ENCODE measurements at regions not wholly inside any gene's neighbourhood (a gene's known extent, or its start where the extent isn't known, plus 50 kb on each side); places are given as distances from the start of the nearest gene placed in this dataset.
"Not testable (repeated sequence)": the region's sequence is repeated elsewhere in the genome, so short reads cannot be mapped to it uniquely, and the experiment has no call there.

DNA sequence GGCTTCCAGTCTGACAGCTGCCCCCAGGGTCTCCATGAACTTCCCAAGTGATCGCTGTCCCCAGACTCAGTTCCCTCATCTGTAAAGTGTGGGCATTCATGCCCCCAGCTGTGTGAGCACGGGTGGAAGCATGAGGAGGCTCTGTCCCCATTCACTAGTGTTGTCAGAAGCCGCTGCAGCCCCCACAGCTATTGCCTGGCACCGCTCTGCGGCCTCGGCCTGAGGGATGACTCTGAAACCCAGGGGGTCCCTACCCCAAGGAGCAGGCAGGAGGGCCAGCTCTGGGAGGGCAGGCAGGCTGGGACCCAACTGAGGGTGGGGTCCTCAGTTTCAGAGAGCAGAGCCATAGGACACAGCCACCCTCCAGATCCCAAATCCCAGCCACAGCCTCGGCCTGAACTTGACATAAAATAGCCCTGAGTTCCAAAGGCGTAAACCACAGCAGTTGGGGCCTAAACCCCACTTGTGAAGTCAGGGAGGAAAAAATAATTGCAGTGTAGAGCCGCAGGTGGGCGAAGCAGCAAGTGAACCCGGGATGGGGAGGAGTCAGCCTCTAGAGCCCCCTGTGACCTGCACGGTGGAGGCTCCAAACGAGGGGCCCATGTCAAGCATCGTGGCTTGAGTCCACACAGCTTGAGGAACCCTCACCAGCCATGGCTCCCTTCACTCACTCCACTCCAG, 66.0 kb upstream of the ADAMTS2 start:
- DNase-seq (ENCODE audit: low spot score) (peak; percentile 41), ATAC-seq (no peak)

DNA sequence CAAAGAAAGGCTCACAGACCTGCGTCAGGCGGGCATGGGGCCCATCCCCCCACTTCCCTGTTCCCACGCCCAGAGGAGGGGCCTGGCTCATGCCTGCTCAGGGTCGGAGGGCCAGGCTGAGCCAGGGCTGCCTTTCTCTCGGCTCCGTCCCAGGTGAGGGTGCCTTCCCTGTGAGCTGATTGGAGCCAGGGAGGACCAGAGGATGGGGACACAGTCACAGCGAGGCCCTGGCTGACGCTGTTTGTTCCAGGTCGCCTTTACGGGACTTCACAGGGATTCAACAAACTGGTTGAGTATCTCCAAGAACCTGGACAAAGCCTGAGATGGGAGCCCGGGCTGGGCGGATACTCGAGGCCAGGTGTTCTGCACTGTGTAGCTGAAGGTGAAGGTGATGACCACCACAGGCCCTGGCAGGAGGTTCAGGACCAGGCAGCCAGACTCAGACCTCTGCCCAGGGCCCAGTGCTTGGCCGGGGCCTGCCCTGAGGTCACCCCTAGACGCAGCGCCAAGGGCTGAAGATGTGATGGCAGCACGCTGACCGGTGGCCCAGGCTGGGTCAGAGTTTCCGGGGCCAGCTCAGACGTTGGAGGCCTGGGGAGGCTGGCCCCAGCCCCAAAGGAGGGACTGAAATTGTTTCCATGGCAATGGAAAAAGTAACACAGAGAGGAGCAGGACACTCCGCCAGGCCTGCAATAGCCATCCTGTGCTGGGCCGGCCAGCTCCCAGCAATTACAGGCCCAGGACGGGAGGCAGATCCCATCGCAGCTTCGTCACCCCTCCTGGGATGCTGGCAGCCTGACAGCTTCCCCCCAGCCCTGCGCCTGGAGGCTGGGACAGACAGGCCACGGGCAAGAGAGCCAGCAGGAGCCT, 65.3 kb upstream of the ADAMTS2 start:
- ATAC-seq (no peak), DNase-seq (ENCODE audit: low spot score) (peak; percentile 43)

DNA sequence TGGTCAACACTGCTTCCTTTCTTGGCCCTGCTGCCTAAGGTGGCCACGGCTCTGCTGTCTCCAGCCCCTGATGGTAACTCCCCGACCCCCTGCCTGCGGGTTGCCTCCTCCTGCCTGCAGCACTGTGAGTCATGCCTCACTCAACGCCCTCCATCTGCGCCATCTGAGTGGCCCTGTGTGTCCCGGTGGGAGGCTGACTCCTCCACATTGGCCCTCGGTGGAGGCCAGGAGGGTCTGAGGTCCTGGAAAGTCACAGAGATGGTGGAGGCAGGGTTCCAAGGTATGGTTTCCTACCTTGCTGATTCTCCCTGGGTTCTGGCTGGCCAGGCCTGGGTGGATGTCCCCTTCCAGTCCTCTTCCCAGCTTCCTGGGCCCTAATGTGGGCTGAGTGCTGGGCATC, 64.5 kb upstream of the ADAMTS2 start:
- no peak for ATAC-seq
- peak; percentile 33 for DNase-seq (ENCODE audit: low spot score)

DNA sequence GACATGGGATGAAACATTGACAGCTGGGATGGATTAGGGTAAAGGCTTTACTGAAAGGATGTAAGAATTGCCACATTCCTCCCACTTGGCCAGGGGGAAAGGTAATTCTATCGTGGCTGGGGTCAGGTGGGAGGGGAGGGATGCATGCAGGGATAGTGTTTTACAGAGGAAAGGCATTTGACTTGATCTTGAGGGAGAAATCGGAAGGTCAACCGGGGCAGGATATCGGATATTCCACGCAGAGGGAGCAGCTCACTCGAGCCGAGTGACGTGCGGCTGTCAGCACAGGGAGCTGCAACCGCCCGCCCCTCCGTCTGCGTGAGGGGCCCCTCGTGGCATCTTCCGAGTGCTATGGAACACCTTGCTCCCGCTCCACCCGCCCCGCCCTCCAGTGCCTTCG, 63.4 kb upstream of the ADAMTS2 start:
- no peak for ATAC-seq

DNA sequence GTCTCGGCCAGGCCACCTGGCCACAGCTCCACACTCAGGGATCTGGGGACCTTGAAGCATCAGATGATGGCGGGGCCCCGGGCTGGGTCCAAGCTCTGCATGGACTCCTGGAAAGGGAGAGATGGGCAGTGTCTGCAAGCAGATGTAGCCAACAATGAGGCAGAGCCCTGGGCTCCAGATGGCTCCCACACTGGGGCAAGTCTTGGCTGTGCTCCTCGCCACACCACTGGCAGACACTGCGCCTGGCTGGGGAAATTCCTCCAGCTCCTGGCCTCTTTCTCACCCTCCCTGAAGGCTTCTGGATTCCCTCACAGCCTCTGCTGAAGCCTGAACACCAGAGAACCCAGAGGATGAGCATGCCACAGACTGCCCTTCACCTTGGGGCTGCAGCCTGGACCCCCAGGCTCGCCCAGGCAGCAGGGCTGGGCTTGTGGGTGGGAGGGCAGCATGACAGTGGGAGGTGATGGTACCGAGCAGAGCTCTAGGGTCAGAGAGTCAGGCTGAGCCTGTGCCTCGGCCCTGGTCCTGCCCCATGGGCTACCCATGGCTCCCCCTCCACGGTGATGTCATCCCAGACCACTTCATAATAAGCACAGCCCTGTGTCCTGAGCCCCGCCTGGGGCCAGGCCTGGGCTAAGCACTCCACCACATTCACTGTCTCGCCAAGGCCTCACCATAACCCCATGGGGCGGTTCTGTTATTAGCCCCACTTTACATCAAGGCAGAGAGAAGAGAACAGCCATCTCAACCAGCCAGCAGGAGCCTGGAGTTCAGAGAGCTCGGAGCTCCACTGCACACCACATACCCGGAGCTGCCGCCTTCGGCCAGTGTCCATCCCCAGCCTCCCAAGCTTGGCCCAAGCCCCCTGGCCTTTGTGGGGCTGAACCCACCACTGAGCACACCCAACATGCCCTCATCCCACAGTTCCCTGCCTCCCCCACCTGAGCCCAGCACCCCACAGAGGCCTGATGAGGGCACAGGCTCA, 62.2 kb upstream of the ADAMTS2 start:
- no peak for ATAC-seq
- peak; percentile 40 for DNase-seq (ENCODE audit: low spot score)

More for the DNA sequence above, 63.4 kb upstream of the ADAMTS2 start:
- no peak for DNase-seq (ENCODE audit: low spot score)

DNA sequence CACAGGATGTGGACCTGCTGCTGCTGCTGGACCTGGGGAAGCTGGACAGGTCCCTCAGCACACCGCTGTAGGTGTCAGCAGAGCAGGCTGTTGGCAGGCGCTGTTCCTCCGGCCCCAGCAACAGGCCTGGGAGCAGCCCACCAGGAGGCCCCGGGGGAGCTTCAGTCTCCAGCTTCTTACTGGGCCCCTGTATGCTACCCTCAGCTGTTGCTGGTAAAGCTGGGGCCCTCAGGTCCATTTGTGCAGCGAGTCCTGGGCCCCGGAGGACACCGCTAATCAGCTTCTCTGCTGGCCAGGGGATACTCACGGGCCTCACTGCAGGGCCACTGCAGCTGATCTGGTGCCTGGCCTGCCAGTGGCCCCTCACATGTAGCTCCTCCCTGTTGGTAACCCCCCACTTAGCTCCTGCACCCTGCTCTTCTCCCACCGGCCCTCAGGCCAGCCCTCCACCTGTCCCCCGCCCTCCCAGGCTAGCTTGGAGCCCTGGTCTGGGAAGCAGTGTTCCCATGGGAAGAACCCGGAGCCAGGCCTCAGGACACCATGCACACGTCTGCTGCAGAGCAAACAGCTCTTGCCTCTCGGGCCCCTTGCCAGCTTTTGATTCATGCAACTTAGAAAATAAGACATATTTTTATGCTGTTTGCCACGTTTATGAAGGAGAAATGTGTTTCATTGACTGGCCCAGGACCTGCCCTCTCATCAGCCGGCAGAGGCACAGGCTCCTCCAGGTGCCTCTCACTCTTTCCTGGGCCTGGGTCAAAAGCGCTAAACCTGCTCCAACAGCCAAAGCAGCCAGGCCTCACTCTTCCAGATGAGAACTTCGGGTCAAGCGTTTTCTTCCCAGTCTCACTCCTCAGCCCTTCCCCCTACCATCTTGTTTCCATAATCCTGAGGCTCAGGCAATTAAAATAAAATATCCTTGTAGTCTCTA, 61.0 kb upstream of the ADAMTS2 start:
- DNase-seq (ENCODE audit: low spot score) = peak; percentile 41
- no peak for ATAC-seq

DNA sequence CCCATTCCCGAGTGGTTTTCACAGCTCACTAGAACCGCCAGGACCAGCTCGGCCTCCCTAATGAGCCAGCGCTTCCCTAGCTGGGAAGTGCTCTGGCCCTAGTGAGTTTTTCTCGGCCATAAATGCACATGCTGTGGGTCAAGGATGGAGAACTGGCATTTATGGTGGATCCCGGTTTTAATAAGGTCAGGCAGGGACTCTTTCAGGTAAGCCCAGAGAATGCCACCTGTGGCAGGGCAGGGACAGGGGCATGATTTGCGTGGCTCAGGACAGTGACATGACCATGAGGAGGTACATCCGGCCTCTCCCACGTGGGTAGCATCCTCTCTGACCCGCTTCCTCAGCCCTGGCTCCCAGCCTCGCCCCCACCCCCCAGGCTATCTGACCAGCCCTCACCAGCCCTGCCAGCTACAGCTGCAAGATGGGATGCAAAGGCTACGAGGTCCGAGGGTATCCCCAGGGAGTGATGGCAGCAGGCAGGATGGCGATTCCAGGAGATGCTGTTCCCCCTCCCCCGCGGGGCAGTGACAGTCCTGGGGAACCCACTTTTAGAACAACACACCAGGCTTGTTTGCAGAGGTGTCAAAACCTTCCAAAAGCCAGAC, 60.3 kb upstream of the ADAMTS2 start:
- DNase-seq (ENCODE audit: low spot score) (peak; percentile 30), ATAC-seq (no peak)

DNA sequence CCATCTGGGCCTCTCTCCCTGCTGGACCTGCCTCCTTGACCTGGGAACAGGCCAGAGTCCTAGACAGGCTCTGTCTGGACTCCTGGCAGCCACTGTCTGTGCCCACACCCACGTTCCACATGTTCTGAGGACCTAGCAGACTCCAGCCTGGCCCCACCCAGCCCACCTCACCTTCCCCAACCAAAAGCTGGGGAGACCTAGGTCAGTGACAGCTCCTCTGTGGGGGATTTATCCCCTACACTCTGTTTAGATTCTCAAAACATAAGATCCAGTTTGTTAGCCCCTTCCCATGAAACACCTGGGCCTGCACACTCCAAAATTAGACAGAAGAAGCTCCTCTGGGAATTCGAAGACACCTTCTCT, 59.8 kb upstream of the ADAMTS2 start:
- DNase-seq (ENCODE audit: low spot score) (no peak), ATAC-seq (no peak)

DNA sequence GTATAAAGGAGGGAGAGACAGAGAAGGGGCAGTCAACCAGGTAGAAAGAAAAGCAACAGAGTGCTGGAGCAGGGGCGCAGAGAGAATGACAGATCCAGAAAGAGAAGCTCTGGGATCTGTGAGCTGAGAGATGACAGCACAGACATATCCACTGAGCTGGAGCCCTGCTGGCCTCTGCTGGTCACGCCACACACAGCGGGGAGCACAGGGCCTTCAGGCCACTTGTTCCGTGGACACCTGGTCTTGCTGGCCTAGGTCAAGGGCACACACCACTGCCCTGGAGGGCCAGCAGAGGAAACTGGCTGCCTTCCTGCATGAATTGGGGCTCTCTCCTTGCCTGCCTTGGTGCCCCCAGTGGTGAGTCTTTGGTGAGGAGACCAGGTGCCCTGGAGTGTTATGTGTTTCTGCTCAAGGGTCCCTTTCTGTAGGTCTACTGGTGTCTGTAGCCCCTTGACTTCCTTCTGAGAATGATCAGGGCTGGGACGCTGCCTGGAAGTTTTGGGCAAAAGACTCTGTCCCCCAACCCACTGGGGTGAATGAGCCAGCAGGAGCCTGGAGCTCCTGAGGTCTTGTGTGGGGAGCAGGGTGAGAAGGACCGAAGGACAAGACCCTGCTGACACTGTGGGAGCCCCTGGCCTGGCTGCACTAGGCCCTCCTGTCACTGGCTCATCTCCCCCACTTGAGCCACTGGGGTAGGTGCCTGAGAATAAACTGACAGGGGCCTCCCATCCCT, 59.2 kb upstream of the ADAMTS2 start:
- ATAC-seq = peak; percentile 37
- peak; percentile 40 for DNase-seq (ENCODE audit: low spot score)

DNA sequence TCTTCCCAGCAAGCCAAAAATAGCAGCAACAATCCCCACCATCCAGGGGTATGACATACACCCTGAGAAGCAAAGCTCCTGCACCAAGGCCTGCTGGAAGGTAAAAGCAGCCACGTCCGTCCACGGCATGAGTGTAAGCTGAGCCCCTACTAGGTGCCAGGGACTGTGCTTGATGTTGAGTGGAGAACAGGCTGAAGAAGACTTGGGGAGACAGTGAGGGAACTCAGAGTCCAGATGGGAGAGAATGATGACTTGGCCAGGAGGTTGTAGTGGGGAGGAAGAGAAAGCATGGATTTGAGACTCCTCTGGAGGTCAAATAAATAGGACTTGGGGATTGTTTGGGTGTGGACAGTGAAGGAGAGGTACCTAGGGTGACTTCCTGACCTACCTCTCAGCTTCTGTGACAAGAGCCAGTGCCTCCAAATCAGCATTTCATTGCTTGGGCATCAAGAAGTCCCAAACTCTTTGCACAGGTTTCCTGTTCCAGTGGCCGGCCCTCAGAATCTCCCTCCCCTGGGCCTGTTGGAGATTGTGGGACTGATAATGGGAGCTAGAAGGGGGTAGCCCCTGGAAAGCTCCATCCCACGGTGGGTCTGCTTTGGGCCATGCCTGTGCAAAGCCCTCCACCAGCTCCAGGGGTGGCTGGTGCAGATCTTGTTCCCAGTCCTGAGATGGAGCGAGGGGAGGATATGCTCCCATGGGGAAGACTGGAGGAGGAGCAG, 58.3 kb upstream of the ADAMTS2 start:
- ATAC-seq = no peak
- peak; percentile 26 for DNase-seq (ENCODE audit: low spot score)

DNA sequence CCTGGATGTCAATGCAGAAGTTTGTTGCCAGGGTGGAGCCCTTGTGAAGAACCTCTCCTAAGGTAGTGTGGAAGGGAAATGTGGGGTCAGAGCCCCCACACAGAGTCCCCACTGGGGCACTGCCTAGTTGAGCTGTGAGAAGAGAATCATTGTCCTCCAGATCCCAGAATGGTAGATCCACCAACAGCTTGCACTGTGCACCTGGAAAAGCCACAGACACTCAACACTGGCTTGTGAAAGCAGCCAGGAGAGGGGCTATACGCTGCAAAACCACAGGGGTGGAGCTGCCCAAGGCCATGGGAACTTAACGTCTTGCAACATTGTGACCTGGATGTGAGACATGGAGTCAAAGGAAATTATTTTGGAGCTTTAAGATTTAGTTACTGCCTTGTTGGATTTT, 55.2 kb upstream of the ADAMTS2 start:
- DNase-seq (ENCODE audit: low spot score) = peak; percentile 10
- ATAC-seq = not testable (repeated sequence)

DNA sequence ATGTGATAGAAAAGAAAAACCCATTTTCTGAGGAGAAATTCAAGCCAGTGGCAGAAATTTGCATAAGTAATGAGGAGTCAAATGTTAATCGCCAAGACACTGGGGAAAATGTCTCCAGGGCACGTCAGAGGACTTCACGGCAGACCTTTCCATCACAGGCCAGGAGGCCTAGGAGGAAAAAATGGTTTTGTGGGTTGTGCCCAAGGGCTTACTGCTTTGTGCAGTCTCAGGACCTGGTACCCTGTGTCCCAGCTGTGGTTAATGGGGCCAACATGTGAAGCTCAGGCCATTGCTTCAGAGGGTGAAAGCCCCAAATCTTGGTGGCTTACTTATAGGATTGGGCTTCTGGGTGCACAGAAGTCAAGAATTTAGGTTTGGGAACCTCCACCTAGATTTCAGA, 54.8 kb upstream of the ADAMTS2 start:
- no peak for ATAC-seq
- peak; percentile 6 for DNase-seq (ENCODE audit: low spot score)

DNA sequence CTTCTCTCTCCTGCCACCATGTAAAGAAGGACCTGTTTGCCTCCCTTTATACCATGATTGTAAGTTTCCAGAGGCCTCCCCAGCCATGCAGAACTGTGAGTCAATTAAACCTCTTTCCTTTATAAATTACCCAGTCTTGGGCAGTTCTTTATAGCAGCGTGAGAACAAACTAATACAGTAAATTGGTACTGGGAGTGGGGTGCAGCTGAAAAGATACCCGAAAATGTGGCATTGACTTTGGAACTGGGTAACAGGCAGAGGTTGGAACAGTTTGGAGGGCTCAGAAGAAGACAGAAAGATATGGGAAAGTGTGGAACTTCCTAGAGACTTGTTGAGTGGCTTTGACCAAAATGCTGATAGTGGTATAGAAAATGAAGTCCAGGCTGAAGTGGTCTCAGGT, 54.1 kb upstream of the ADAMTS2 start:
- DNase-seq (ENCODE audit: low spot score); ATAC-seq: not testable (repeated sequence)

DNA sequence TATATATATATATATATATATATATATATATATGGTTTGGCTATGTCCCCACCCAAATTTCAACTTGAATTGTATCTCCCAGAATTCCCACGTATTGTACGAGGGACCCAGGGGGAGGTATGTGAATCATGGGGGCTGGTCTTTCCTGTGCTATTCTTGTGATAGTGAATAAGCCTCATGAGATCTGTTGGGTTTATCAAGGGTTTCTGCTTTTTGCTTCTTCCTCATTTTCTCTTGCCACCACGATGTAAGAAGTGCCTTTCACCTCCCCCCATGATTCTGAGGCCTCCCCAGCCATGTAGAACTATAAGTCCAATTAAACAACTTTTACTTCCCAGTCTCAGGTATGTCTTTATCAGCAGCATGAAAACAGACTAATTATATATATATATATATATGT, 52.3 kb upstream of the ADAMTS2 start:
- no peak for DNase-seq (ENCODE audit: low spot score)
- ATAC-seq = no peak

Measured in left lobe of liver (tissue), 2 donors.